Heart right ventricle (tissue), 16 donors: ENCODE measurements at regions not wholly inside any gene's neighbourhood (a gene's known extent, or its start where the extent isn't known, plus 50 kb on each side); places are given as distances from the start of the nearest gene placed in this dataset.

ENCODE experiments used
- ATAC-seq, 8 donors: fragments of 200-7000 bp; cut with Tn5 transposase; one replicate each; pipeline ENCODE4 v1.9.1; 2020; ENCODE audit warnings: mild to moderate bottlenecking in 8 of 8, moderate library complexity in 8 of 8, moderate number of reproducible peaks in 1 of 8
- DNase-seq, 2 donors: peaks; one replicate each; pipeline ENCODE4 v3.0.0-alpha.2; 2020
- H3K27ac ChIP-seq, 10 donors: fragments of 200-600 bp; sonication (generic) in 2 of 10; one replicate each; pipeline versions ENCODE4 v1.5.0 to v1.8.0; 2020 to 2022; ENCODE audit warnings: mild to moderate bottlenecking in 3 of 10
- H3K27me3 ChIP-seq, 7 donors: fragments of 200-600 bp; one replicate each; pipeline ENCODE4 v1.8.0; 2021 to 2022; ENCODE audit warnings: mild to moderate bottlenecking in 2 of 7
- H3K36me3 ChIP-seq, 9 donors: fragments of 200-600 bp; sonication (generic) in 1 of 9; one replicate each; pipeline versions ENCODE4 v1.5.0 to v1.8.0; 2020 to 2022; ENCODE audit warnings: mild to moderate bottlenecking in 2 of 9
- H3K4me1 ChIP-seq, 9 donors: fragments of 200-600 bp; sonication (generic) in 1 of 9; one replicate each; pipeline versions ENCODE4 v1.5.0 to v1.8.0; 2020 to 2022; ENCODE audit warnings: mild to moderate bottlenecking in 4 of 9
- H3K4me3 ChIP-seq, 10 donors: fragments of 200-600 bp; sonication (generic) in 2 of 10; one replicate each; pipeline versions ENCODE4 v1.5.0 to v1.8.0; 2020 to 2022; ENCODE audit warnings: mild to moderate bottlenecking in 7 of 10, moderate library complexity in 2 of 10
- H3K9me3 ChIP-seq, 11 donors: fragments of 200-600 bp in 10 of 11; sonication (generic) in 2 of 11; one replicate each; pipeline versions ENCODE4 v1.5.0 to v1.8.0; 2013 to 2022; ENCODE audit warnings: mild to moderate bottlenecking in 2 of 11, control low read depth in 1 of 11, moderate library complexity in 1 of 11
- CTCF ChIP-seq, 9 donors: fragments of 200-600 bp; sonication (generic) in 2 of 9; IDR thresholded peaks; one replicate each; pipeline versions ENCODE4 v1.5.0 to v1.8.0; 2021 to 2022; ENCODE audit warnings: antibody characterized with exemption in 9 of 9, mild to moderate bottlenecking in 5 of 9, moderate library complexity in 1 of 9
- WGBS, 2 donors: extraction: QIAGEN DNeasy Blood & Tissue Kit; methylation state at CpG; one replicate each; pipeline ENCODE4 v1.1.7; 2013; ENCODE audit warnings: inconsistent platforms in 1 of 2; 5-methylcytosine and 5-hydroxymethylcytosine counted together
- intact Hi-C, 10 donors: fragments of 100-400 bp; cut with DNase I; formaldehyde crosslinking; loops; one replicate each; pipeline versions ENCODE4 v1.11.1 to v1.14.2; 2022
- donor health status: Arrhythmogenic right ventricular cardiomyopathy.
- donor health status: ischemic (EF 13 %, LVEDD 7.1; RV severe dilation, severe dysfunction).
- donor health status: healthy with polysubstance abuse.
- donor health status: DM: no; HTN: yes; CAD: no.
- donor health status: DM: no; HTN: no; CAD: no.
- donor health status: ischemic (EF 25% LVEDD 6.9; RV normal size, moderate dysfunction).
- donor health status: ischemic (EF 25% LVEDD 5.7; RV mildly dilated, moderate dysfunction).
- donor health status: healthy.
- donor health status: DM: yes; HTN: yes; CAD: no.
- donor health status: Ischemic cardiomyopathy.
- donor health status: ischemic (EF 35%, LVEDD 5.7; RV mildly dilated, moderate dysfunction).
- donor health status: nonischemic (EF 11% LVEDD 7.7; RV severe dilation, severe dysfunction).
- donor health status: DM: yes; HTN: yes; CAD: no.
- donor health status: PGD.
- donor health status: ischemic (EF 29% LVEDD 5.4; RV normal size, mild dysfunction).
- donor health status: nonischemic (EF 23%, LVEDD 6.1; RV moderate dilation, normal function).

DNA sequence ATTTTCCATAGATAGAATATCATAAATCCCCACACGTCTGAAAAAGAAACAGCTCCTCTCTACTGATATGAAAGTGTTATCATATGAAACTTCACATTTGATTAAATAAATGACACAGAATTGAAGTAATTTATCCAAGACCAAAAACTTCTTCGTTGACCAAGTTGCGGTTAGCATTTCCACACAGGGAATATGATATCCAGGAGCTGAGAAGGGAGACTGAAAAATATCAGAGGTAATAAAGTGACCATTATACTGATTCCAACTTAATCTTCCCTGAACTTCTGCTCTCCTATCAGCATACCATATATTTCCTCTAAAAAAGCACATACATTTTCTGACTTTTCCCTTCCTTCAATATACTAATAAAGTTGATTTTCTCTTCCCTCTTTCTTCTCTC is 356.2 kb upstream of the CHST9 start:
- 74 to 81% methylated on average over 3 of the region's 3 CpGs for WGBS, 2 donors
- no peak for DNase-seq
- peaks cover 0 to 1% (median 0%) of the 10 kb centered on the region in 7 donors for H3K27me3 ChIP-seq
- H3K36me3 ChIP-seq = no peaks in the 10 kb centered on the region
- H3K4me3 ChIP-seq = no peak overlapping the region
- intact Hi-C loops = no loop called here
- no peak for ATAC-seq
- no peaks in the 10 kb centered on the region for H3K9me3 ChIP-seq
- no peaks in the 10 kb centered on the region for H3K4me1 ChIP-seq
- no peak overlapping the region for H3K27ac ChIP-seq
- TF ChIP-seq CTCF (IDR thresholded peaks at IDR 0.05) = no peak

DNA sequence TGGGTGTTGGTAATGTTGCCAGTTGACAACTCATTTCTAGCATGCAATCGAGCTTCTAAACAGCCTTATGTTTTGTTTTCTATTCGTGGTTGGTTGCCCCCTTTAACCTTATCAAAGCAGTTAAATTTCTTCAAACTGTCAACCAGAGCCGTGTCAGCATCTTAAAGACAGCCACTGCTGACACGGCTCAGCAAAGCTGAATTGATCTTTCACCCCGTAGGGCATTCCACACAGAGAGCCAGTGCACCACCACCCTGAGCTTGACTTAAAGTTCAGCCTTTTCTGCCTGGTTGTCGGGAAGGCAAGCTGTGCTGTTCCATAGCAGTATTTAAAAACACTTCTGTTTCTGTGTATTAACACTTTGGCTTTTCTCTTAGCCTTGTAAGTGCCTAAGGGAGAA is 355.0 kb upstream of the CHST9 start:
- no peak for ATAC-seq
- WGBS, 2 donors = 26 to 36% methylated on average over 6 of the region's 6 CpGs
- H3K9me3 ChIP-seq = no peaks in the 10 kb centered on the region
- peaks cover 0 to under 1% (median 0%) of the 10 kb centered on the region in 7 donors for H3K27me3 ChIP-seq
- H3K4me3 ChIP-seq = no peak overlapping the region
- no peak overlapping the region for H3K27ac ChIP-seq
- H3K4me1 ChIP-seq = no peaks in the 10 kb centered on the region
- intact Hi-C loops = no loop called here
- no peaks in the 10 kb centered on the region for H3K36me3 ChIP-seq
- TF ChIP-seq CTCF (IDR thresholded peaks at IDR 0.05) = no peak
- DNase-seq = no peak

DNA sequence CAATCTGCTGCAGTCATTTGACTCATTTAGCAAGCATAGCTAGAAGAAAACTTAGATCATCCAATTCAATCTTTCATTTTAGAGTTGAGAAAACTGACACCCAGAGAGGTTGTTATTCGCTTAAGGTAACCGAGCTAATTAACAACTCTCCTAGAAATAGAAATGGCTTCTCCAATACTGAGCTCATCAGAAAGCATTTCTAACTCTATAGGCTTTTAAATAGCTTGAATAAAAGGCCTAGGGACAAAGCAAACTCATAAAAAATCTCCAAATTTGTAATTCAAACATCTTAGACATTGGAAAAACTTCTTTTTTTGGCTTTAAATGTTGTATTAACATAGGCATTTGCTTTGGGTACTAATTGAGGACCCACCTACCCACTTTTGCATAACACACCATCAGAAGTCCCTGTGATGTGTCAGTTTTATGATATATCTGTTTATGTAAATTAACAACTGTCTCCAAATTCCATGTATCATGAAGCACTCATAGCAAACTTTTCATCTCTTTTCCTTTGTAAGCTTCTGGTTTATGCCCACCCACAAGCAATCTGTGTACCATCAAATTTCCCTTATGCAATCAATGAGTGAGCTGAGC is 343.9 kb upstream of the CHST9 start:
- intact Hi-C loops = loop anchor here in 1 of 10 donors (10.0 kb wide), 1 partner anchor 64 kb away; no protein-coding TSS in a partner anchor
- H3K27me3 ChIP-seq = peaks cover 0 to 7% (median 0%) of the 10 kb centered on the region in 7 donors
- 81 to 92% methylated on average over 2 of the region's 2 CpGs for WGBS, 2 donors
- no peak for ATAC-seq
- H3K4me1 ChIP-seq = no peaks in the 10 kb centered on the region
- H3K4me3 ChIP-seq = no peak overlapping the region
- H3K36me3 ChIP-seq = no peaks in the 10 kb centered on the region
- H3K9me3 ChIP-seq = peaks cover 0 to 21% (median 0%) of the 10 kb centered on the region in 11 donors
- TF ChIP-seq CTCF (IDR thresholded peaks at IDR 0.05) = no peak
- DNase-seq = no peak
- no peak overlapping the region for H3K27ac ChIP-seq

DNA sequence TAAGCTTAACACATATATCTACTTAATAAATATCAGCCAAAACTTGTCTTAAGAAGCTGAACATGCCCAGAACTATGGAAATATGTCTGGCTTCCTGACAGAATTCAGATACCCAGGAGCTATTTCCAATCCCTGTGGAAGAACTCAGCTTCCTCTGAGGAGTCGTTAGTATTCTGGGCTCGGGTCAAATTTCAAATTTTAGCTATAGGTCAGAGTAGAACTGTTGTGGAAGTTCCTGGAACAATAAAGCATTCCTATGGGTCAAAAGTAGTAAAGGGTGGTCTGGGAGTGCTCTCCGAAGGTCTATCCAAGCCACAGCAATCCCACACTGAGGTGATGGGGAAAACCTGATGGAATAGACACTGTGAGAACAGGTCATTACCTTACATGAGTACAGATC is 342.7 kb upstream of the CHST9 start:
- 42 to 44% methylated on average over 3 of the region's 3 CpGs for WGBS, 2 donors
- no peaks in the 10 kb centered on the region for H3K36me3 ChIP-seq
- H3K4me3 ChIP-seq = no peak overlapping the region
- H3K4me1 ChIP-seq = no peaks in the 10 kb centered on the region
- DNase-seq (no peak), ATAC-seq (no peak)
- H3K27me3 ChIP-seq = peaks cover 0 to 7% (median 0%) of the 10 kb centered on the region in 7 donors
- no peak for TF ChIP-seq CTCF (IDR thresholded peaks at IDR 0.05)
- peaks cover 0 to 26% (median 0%) of the 10 kb centered on the region in 11 donors for H3K9me3 ChIP-seq
- H3K27ac ChIP-seq = no peak overlapping the region
- intact Hi-C loops = loop anchor here in 1 of 10 donors (10.0 kb wide), 1 partner anchor 63 kb away; no protein-coding TSS in a partner anchor
